Body of pancreas (tissue), 4 donors: ENCODE measurements at regions not wholly inside any gene's neighbourhood (a gene's known extent, or its start where the extent isn't known, plus 50 kb on each side); places are given as distances from the start of the nearest gene placed in this dataset.

Experiments
- ATAC-seq: fragments of 150-250 bp; one replicate; pipeline ENCODE4 v1.9.1; 2016
- DNase-seq, 4 donors: peaks; one replicate each; pipeline ENCODE4 v3.0.0-alpha.2; 2019
- H3K27ac ChIP-seq, 4 donors: fragments of 200-600 bp; sonication (generic); 1 replicate in 3 of 4; 2 replicates in 1 of 4; pipeline versions ENCODE4 v1.5.1 to v1.6.1; 2016 to 2019; ENCODE audit warnings: mild to moderate bottlenecking in 1 of 4, mixed read lengths in 1 of 4, moderate library complexity in 1 of 4
- H3K27me3 ChIP-seq, 2 donors: fragments of 200-600 bp; sonication (generic); one replicate each; pipeline ENCODE4 v1.6.0; 2016; ENCODE audit warnings: mild to moderate bottlenecking in 1 of 2
- H3K36me3 ChIP-seq, 2 donors: fragments of 200-600 bp; sonication (generic); replicated peaks in 1 of 2; 2 replicates each; pipeline ENCODE4 v1.5.1; 2016; ENCODE audit warnings: low read depth in 2 of 2; ENCODE audit not compliant: insufficient read depth in 1 of 2
- H3K4me1 ChIP-seq: fragments of 200-600 bp; sonication (generic); one replicate; pipeline ENCODE4 v1.6.0; 2016
- H3K4me3 ChIP-seq, 2 donors: fragments of 200-600 bp; sonication (generic); 1 replicate in 1 of 2; 2 replicates in 1 of 2; pipeline ENCODE4 v1.5.1; 2016 to 2019
- H3K9me3 ChIP-seq, 3 donors: fragments of 200-600 bp; sonication (generic); 1 replicate in 2 of 3; 2 replicates in 1 of 3; pipeline ENCODE4 v1.5.1; 2016
- POLR2A ChIP-seq, 3 donors: fragments of 450-650 bp; IDR thresholded peaks; one replicate each; pipeline ENCODE4 v1.6.1; 2016; ENCODE audit warnings: antibody characterized with exemption in 3 of 3, mild to moderate bottlenecking in 2 of 3
- WGBS, 2 donors: methylation state at CpG; one replicate each; pipeline ENCODE4 v1.1.5; 2017; 5-methylcytosine and 5-hydroxymethylcytosine counted together
- intact Hi-C: fragments of 100-400 bp; cut with DNase I; formaldehyde crosslinking; loops from one replicate; pipeline ENCODE4 v1.15.1; 2023
- TF ChIP-seq, protein P1 (sequence below), 7 experiments: fragments of 450-650 bp in 4 of 7; fragments of 200-600 bp in 3 of 7; sonication (generic) in 3 of 7; IDR thresholded peaks; one replicate each; pipeline ENCODE4 v1.5.1; 2016 to 2019; ENCODE audit warnings: antibody characterized with exemption in 7 of 7

DNA sequence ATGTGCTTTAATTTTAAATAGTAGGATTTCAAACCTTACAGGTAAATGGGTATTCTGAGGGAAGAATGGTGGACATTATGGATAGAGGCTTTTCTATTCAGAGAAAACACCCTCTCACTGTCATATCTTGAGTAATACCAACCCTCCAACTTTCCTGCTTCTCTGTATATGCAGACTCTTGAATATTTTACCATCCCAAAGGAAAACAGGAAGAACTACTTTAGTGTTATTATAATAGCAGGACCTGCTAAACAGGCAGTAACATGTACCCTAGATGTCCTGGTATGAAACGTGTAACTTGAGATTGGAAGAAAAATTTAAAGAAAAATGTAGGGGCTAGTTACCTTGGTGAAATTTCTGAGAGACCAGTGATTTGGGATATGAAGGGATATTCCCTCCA, 82.9 kb upstream of the TRHDE start:
- ATAC-seq (no peak), DNase-seq (no peak)
- H3K4me1 ChIP-seq = no peaks in the 10 kb centered on the region
- H3K27ac ChIP-seq = no peak overlapping the region
- WGBS, 2 donors = 33 to 52% methylated on average over 1 of the region's 1 CpG
- no peak for TF ChIP-seq POLR2A (IDR thresholded peaks at IDR 0.05)
- TF ChIP-seq, protein P1, sequence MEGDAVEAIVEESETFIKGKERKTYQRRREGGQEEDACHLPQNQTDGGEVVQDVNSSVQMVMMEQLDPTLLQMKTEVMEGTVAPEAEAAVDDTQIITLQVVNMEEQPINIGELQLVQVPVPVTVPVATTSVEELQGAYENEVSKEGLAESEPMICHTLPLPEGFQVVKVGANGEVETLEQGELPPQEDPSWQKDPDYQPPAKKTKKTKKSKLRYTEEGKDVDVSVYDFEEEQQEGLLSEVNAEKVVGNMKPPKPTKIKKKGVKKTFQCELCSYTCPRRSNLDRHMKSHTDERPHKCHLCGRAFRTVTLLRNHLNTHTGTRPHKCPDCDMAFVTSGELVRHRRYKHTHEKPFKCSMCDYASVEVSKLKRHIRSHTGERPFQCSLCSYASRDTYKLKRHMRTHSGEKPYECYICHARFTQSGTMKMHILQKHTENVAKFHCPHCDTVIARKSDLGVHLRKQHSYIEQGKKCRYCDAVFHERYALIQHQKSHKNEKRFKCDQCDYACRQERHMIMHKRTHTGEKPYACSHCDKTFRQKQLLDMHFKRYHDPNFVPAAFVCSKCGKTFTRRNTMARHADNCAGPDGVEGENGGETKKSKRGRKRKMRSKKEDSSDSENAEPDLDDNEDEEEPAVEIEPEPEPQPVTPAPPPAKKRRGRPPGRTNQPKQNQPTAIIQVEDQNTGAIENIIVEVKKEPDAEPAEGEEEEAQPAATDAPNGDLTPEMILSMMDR (IDR thresholded peaks at IDR 0.05) = no peak
- no peaks in the 10 kb centered on the region for H3K36me3 ChIP-seq
- intact Hi-C loops = no loop called here
- H3K9me3 ChIP-seq = no peaks in the 10 kb centered on the region
- H3K4me3 ChIP-seq = no peak overlapping the region
- no peaks in the 10 kb centered on the region for H3K27me3 ChIP-seq

DNA sequence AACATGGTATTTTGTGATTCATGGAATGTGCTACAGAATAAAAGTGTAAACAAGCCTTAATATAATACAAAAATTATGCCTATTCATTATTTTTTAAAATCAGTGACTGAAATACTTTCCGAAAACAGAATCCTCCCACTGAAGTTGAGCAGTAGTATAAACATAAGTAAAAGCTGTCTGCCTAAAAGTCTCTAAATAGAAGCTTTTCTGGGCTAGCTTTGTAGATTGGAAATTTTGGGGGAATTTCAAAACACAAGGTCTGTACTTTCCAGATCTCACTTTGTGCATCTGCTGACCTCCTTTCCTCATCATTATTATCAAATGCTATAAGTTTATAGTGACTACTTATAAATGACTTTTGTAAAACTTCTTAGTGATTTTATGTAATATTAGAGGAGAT, 80.4 kb upstream of the TRHDE start:
- intact Hi-C loops = no loop called here
- Histone ChIP-seq H3K4me1 (no peaks in the 10 kb centered on the region), H3K9me3 (no peaks in the 10 kb centered on the region), H3K27ac (no peak overlapping the region), H3K4me3 (no peak overlapping the region), H3K36me3 (no peaks in the 10 kb centered on the region), H3K27me3 (no peaks in the 10 kb centered on the region)
- WGBS, 2 donors = 78 to 92% methylated on average over 1 of the region's 1 CpG
- ATAC-seq = no peak
- no peak for DNase-seq
- TF ChIP-seq POLR2A (IDR thresholded peaks at IDR 0.05) = no peak
- TF ChIP-seq, protein P1 (IDR thresholded peaks at IDR 0.05) = no peak

DNA sequence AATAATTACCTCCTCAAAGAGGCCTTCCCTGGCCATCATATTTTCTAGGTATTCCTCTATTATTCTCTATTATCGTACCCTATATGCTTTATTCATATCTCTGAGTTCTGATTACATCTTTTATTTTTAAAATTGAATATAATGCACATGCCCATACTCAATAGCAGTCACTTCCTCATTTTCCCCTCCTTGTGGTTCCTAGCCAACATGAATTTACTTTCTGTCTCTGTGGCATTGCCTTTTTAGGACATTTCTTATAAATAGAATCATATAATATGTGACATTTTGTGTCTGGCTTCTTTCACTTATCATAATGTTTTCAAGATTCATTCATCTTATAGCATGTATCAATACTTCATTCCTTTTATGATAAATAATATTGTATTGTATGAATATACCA, 74.4 kb upstream of the TRHDE start:
- no peak for TF ChIP-seq POLR2A (IDR thresholded peaks at IDR 0.05)
- TF ChIP-seq, protein P1 (IDR thresholded peaks at IDR 0.05) = no peak
- no peaks in the 10 kb centered on the region for H3K9me3 ChIP-seq
- intact Hi-C loops = no loop called here
- ATAC-seq = no peak
- DNase-seq = no peak
- no peaks in the 10 kb centered on the region for H3K36me3 ChIP-seq
- no peaks in the 10 kb centered on the region for H3K27me3 ChIP-seq
- WGBS, 2 donors = 70 to 76% methylated on average over 1 of the region's 1 CpG
- no peaks in the 10 kb centered on the region for H3K4me1 ChIP-seq
- H3K4me3 ChIP-seq = no peak overlapping the region
- H3K27ac ChIP-seq = no peak overlapping the region

DNA sequence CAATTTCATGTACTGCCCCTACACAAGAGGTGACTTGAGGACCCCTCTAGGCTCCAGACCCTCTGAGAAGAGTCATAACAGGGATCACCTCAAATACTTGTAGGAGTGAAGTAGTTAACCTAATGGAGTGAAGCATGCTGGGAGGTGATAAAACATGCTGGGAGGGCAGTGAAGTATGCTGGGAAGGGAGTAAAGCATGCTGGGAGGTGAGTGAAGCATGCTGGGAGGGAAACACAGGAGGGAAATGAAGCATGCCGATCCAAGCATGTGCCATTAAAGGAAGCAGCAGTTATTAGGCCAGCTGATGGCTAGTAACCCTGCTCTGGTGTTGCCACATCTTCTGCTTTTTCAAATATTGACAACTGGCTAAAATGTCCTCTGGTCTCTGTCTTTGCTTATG, 70.7 kb upstream of the TRHDE start:
- H3K4me1 ChIP-seq = no peaks in the 10 kb centered on the region
- no peak overlapping the region for H3K27ac ChIP-seq
- intact Hi-C loops = no loop called here
- WGBS, 2 donors = 83 to 92% methylated on average over 1 of the region's 1 CpG
- H3K27me3 ChIP-seq = no peaks in the 10 kb centered on the region
- TF ChIP-seq POLR2A (IDR thresholded peaks at IDR 0.05) = no peak
- TF ChIP-seq, protein P1 (IDR thresholded peaks at IDR 0.05) = no peak
- no peak for ATAC-seq
- H3K4me3 ChIP-seq = no peak overlapping the region
- H3K9me3 ChIP-seq = no peaks in the 10 kb centered on the region
- no peak for DNase-seq
- no peaks in the 10 kb centered on the region for H3K36me3 ChIP-seq

DNA sequence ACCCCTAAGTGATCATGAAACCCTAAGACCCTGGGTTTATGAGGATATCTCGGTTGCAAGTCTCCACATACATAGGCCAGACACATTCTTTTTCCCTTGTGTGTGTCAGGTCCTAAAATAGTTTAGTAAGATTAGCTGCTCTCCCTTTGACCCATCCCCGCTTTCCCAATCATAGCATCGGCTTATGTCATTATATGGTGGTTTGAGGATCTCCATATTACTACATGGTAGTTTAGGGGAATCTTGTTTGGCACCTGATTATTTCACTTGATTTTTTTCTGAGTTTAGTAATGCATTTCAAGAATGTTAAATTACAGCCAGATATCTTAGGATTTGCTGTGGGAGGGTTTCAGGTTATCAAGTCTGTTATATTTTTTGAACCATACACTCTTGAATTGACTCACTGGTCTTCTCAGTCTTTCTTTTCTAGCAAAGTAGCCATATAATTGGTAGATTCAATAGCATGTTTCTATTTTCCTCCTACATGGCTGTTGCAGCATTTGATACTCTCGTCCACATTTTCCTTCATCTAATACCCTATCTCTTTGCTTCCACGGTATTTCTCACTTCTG, 68.3 kb upstream of the TRHDE start:
- no peaks in the 10 kb centered on the region for H3K9me3 ChIP-seq
- intact Hi-C loops = no loop called here
- DNase-seq = no peak
- TF ChIP-seq POLR2A (IDR thresholded peaks at IDR 0.05) = no peak
- TF ChIP-seq, protein P1 (IDR thresholded peaks at IDR 0.05) = no peak
- no peak overlapping the region for H3K27ac ChIP-seq
- WGBS, 2 donors = 82 to 94% methylated on average over 5 of the region's 5 CpGs
- H3K4me1 ChIP-seq = no peaks in the 10 kb centered on the region
- no peak for ATAC-seq
- H3K36me3 ChIP-seq = no peaks in the 10 kb centered on the region
- no peaks in the 10 kb centered on the region for H3K27me3 ChIP-seq
- no peak overlapping the region for H3K4me3 ChIP-seq
